Natural killer cell (primary cell): ENCODE measurements at regions not wholly inside any gene's neighbourhood (a gene's known extent, or its start where the extent isn't known, plus 50 kb on each side); places are given as distances from the start of the nearest gene placed in this dataset.

Experiments
- ATAC-seq, 3 donors: fragments of 150-1000 bp in 2 of 3; fragments of 200-7000 bp in 1 of 3; cut with Tn5 transposase; 1 replicate in 1 of 3; 2 replicates in 2 of 3; pipeline ENCODE4 v1.10.0; 2021; ENCODE audit warnings: mild to moderate bottlenecking in 2 of 3, moderate library complexity in 2 of 3
- DNase-seq, 2 donors: peaks; one replicate each; pipeline versions ENCODE4 v3.0.0 to v3.0.0-alpha.2; 2013 to 2021; ENCODE audit warnings: mixed read lengths in 1 of 2
- H3K27ac ChIP-seq: one replicate; pipeline ENCODE4 v1.5.1; 2013; ENCODE audit warnings: mild to moderate bottlenecking, low read length
- H3K27me3 ChIP-seq: one replicate; pipeline ENCODE4 v1.6.1; 2013; ENCODE audit warnings: low read length; ENCODE audit not compliant: control insufficient read depth, insufficient read depth
- H3K36me3 ChIP-seq: one replicate; pipeline ENCODE4 v1.6.1; 2013; ENCODE audit warnings: low read length; ENCODE audit not compliant: control insufficient read depth, insufficient read depth
- H3K4me1 ChIP-seq: one replicate; pipeline ENCODE4 v1.6.1; 2013; ENCODE audit warnings: low read length; ENCODE audit not compliant: control insufficient read depth, insufficient read depth
- H3K4me3 ChIP-seq: one replicate; pipeline ENCODE4 v1.5.1; 2013; ENCODE audit warnings: low read length
- H3K9me3 ChIP-seq: one replicate; pipeline ENCODE4 v1.6.1; 2013; ENCODE audit warnings: low read length; ENCODE audit not compliant: control insufficient read depth, insufficient read depth
- H3K27ac Mint-ChIP-seq, 2 donors: one replicate each; pipeline ENCODE4 v1.8.0; 2022; ENCODE audit warnings: mild to moderate bottlenecking in 2 of 2, mixed read lengths in 2 of 2, moderate library complexity in 1 of 2
- H3K27me3 Mint-ChIP-seq, 2 donors: one replicate each; pipeline ENCODE4 v1.8.0; 2022; ENCODE audit warnings: low read depth in 2 of 2, mixed read lengths in 2 of 2
- H3K36me3 Mint-ChIP-seq: one replicate; pipeline ENCODE4 v1.8.0; 2022; ENCODE audit warnings: mixed read lengths
- H3K4me1 Mint-ChIP-seq, 2 donors: one replicate each; pipeline ENCODE4 v1.8.0; 2022; ENCODE audit warnings: mixed read lengths in 2 of 2
- H3K4me3 Mint-ChIP-seq: one replicate; pipeline ENCODE4 v1.8.0; 2022; ENCODE audit warnings: mild to moderate bottlenecking, moderate library complexity, mixed read lengths
- H3K9me3 Mint-ChIP-seq, 2 donors: one replicate each; pipeline ENCODE4 v1.8.0; 2022; ENCODE audit warnings: mixed read lengths in 2 of 2
- WGBS: methylation state at CpG from one replicate; pipeline ENCODE4 v1.1.7; 2013; ENCODE audit warnings: missing lambda C conversion rate; ENCODE audit not compliant: insufficient coverage; 5-methylcytosine and 5-hydroxymethylcytosine counted together
- intact Hi-C: fragments of 100-400 bp; cut with micrococcal nuclease; formaldehyde crosslinking; loops from one replicate; pipeline ENCODE4 v1.14.2; 2022
- TF ChIP-seq, protein P1 (sequence below): fragments of 200-600 bp; IDR thresholded peaks from one replicate; pipeline ENCODE4 v1.8.0; 2022; ENCODE audit warnings: antibody characterized with exemption

DNA sequence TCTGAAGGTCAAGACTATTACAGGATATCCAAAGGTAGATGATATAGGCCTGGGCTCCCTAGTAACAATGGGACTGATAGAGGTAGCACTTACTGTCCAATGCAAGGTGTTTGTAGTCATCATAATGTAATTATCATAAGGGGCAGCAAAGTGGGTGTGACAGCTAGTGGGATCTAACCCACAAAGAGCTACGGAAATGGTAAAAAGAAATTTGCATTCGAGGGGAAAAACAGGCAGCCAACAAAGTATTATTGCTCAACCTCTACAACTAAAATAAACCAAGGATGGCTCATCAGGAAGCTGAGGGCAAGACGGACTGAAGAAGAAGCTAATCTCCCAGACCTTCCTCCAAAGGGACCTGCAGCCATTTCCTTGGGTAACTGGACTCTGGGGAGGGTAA lies 211.0 kb downstream of the WDR11 start:
- H3K4me3 Mint-ChIP-seq = no peak overlapping the region
- H3K9me3 ChIP-seq = no peaks in the 10 kb centered on the region
- H3K4me1 ChIP-seq = no peaks in the 10 kb centered on the region
- H3K27ac Mint-ChIP-seq = no peak overlapping the region
- H3K36me3 ChIP-seq = no peaks in the 10 kb centered on the region
- H3K4me3 ChIP-seq = no peak overlapping the region
- DNase-seq = no peak
- no peaks in the 10 kb centered on the region for H3K9me3 Mint-ChIP-seq
- intact Hi-C loops = no loop called here
- TF ChIP-seq, protein P1, sequence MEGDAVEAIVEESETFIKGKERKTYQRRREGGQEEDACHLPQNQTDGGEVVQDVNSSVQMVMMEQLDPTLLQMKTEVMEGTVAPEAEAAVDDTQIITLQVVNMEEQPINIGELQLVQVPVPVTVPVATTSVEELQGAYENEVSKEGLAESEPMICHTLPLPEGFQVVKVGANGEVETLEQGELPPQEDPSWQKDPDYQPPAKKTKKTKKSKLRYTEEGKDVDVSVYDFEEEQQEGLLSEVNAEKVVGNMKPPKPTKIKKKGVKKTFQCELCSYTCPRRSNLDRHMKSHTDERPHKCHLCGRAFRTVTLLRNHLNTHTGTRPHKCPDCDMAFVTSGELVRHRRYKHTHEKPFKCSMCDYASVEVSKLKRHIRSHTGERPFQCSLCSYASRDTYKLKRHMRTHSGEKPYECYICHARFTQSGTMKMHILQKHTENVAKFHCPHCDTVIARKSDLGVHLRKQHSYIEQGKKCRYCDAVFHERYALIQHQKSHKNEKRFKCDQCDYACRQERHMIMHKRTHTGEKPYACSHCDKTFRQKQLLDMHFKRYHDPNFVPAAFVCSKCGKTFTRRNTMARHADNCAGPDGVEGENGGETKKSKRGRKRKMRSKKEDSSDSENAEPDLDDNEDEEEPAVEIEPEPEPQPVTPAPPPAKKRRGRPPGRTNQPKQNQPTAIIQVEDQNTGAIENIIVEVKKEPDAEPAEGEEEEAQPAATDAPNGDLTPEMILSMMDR = no peak
- WGBS = 65% methylated on average over 3 of the region's 3 CpGs
- H3K27ac ChIP-seq = no peak overlapping the region
- H3K36me3 Mint-ChIP-seq = no peaks in the 10 kb centered on the region
- no peaks in the 10 kb centered on the region for H3K4me1 Mint-ChIP-seq
- H3K27me3 ChIP-seq = no peaks in the 10 kb centered on the region
- peaks cover 7 to 8% of the 10 kb centered on the region in 2 donors for H3K27me3 Mint-ChIP-seq
- ATAC-seq = no peak

DNA sequence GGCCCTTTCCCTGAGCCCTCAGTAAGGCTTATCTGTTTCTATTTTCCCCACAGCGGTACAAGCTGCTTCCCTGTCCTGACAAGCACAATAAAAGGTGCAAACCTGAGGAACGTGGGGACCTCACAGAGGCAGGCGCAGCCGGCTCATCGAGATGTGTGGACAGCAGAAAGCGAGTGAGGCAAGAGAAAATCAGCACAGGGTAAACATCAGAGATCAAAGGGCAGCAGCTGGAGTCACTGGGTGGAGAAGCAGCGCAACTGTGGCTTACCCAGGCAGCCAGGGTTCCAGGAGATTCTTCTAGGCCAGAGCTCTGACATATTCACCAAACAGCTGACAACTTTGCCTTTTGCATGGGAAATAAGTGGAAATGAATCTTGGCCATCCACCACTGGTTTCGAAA lies 212.6 kb downstream of the WDR11 start:
- H3K4me3 Mint-ChIP-seq = no peak overlapping the region
- no peak overlapping the region for H3K27ac ChIP-seq
- no peak for ATAC-seq
- H3K4me1 ChIP-seq = no peaks in the 10 kb centered on the region
- H3K36me3 ChIP-seq = no peaks in the 10 kb centered on the region
- peaks cover 7 to 13% of the 10 kb centered on the region in 2 donors for H3K27me3 Mint-ChIP-seq
- no peak overlapping the region for H3K4me3 ChIP-seq
- H3K27ac Mint-ChIP-seq = no peak overlapping the region
- no peaks in the 10 kb centered on the region for H3K27me3 ChIP-seq
- no peaks in the 10 kb centered on the region for H3K36me3 Mint-ChIP-seq
- no peaks in the 10 kb centered on the region for H3K9me3 ChIP-seq
- TF ChIP-seq, protein P1 = no peak
- no peaks in the 10 kb centered on the region for H3K9me3 Mint-ChIP-seq
- DNase-seq = no peak
- intact Hi-C loops = no loop called here
- no peaks in the 10 kb centered on the region for H3K4me1 Mint-ChIP-seq
- 60% methylated on average over 8 of the region's 8 CpGs for WGBS

GRCh38 chr10:121064491-121064890 lies 213.3 kb downstream of the WDR11 start:
- peaks cover 3 to 15% of the 10 kb centered on the region in 2 donors for H3K27me3 Mint-ChIP-seq
- H3K27ac Mint-ChIP-seq = no peak overlapping the region
- H3K4me3 Mint-ChIP-seq = no peak overlapping the region
- no peaks in the 10 kb centered on the region for H3K9me3 Mint-ChIP-seq
- Histone ChIP-seq H3K4me1 (no peaks in the 10 kb centered on the region), H3K27ac (no peak overlapping the region), H3K27me3 (no peaks in the 10 kb centered on the region), H3K36me3 (no peaks in the 10 kb centered on the region), H3K9me3 (no peaks in the 10 kb centered on the region), H3K4me3 (no peak overlapping the region)
- TF ChIP-seq, protein P1 = no peak
- H3K4me1 Mint-ChIP-seq = no peaks in the 10 kb centered on the region
- no peak for ATAC-seq
- DNase-seq = no peak
- H3K36me3 Mint-ChIP-seq = no peaks in the 10 kb centered on the region
- intact Hi-C loops = no loop called here

- Mint-ChIP-seq H3K4me1 (no peaks in the 10 kb centered on the region), H3K36me3 (no peaks in the 10 kb centered on the region), H3K4me3 (no peak overlapping the region), H3K27me3 (peaks cover 0 to 15% of the 10 kb centered on the region in 2 donors), H3K27ac (no peak overlapping the region), H3K9me3 (no peaks in the 10 kb centered on the region)
- no peaks in the 10 kb centered on the region for H3K4me1 ChIP-seq
- intact Hi-C loops = no loop called here
- ATAC-seq (no peak), DNase-seq (no peak)
- H3K27me3 ChIP-seq = no peaks in the 10 kb centered on the region
- no peaks in the 10 kb centered on the region for H3K9me3 ChIP-seq
- no peak overlapping the region for H3K4me3 ChIP-seq
- TF ChIP-seq, protein P1 = no peak
- H3K27ac ChIP-seq = no peak overlapping the region
- no peaks in the 10 kb centered on the region for H3K36me3 ChIP-seq
Observed at GRCh38 chr10:121065330-121065729, 214.2 kb downstream of the WDR11 start.
